Neural progenitor cell (in vitro differentiated cells): ENCODE measurements at regions not wholly inside any gene's neighbourhood (a gene's known extent, or its start where the extent isn't known, plus 50 kb on each side); places are given as distances from the start of the nearest gene placed in this dataset.

Experiments
- CTCF ChIP-seq: fragments of 200-600 bp; sonication (generic); IDR thresholded peaks from 2 replicates; pipeline ENCODE4 v1.5.1; 2017; ENCODE audit warnings: antibody characterized with exemption, mild to moderate bottlenecking
- EZH2 ChIP-seq: fragments of 200-600 bp; sonication (generic); IDR thresholded peaks from 2 replicates; pipeline ENCODE4 v1.6.1; 2017; ENCODE audit warnings: antibody characterized with exemption, mild to moderate bottlenecking, moderate library complexity

GRCh38 chr12:74896186-74896585 is 313.5 kb downstream of the KCNC2 start:
- TF ChIP-seq CTCF (no peak), EZH2 (no peak)
